ENCODE measurements at regions not wholly inside any gene's neighbourhood (a gene's known extent, or its start where the extent isn't known, plus 50 kb on each side); places are given as distances from the start of the nearest gene placed in this dataset.

GRCh38 chr6:25041485-25042035 lies 105.8 kb upstream of the RIPOR2 start:
- no peak for DNase-seq

GRCh38 chr6:25042036-25042521 lies 106.3 kb upstream of the RIPOR2 start:
- peak; percentile 46 for DNase-seq

GRCh38 chr6:25042536-25042935 lies 106.8 kb upstream of the RIPOR2 start:
- no peak for DNase-seq

GRCh38 chr6:25042984-25043725 lies 107.4 kb upstream of the RIPOR2 start:
- no peak for DNase-seq

GRCh38 chr6:25043892-25044291 lies 108.1 kb upstream of the RIPOR2 start:
- DNase-seq, result no peak

- no peak for DNase-seq
Observed at GRCh38 chr6:25046942-25047341, 111.2 kb upstream of the RIPOR2 start.

- DNase-seq, result peak; percentile 80
Observed at GRCh38 chr6:25050356-25050755, 114.6 kb upstream of the RIPOR2 start.

GRCh38 chr6:25051083-25051482 lies 115.3 kb upstream of the RIPOR2 start:
- DNase-seq, result no peak

- no peak for DNase-seq
Observed at GRCh38 chr6:25052181-25052580, 116.4 kb upstream of the RIPOR2 start.

GRCh38 chr6:25053875-25054371 lies 118.2 kb upstream of the RIPOR2 start:
- peak; percentile 58 for DNase-seq

- no peak for DNase-seq
Observed at GRCh38 chr6:25054469-25054868, 118.7 kb upstream of the RIPOR2 start.

- DNase-seq, result peak; percentile 92
Observed at GRCh38 chr6:25056130-25056529, 120.4 kb upstream of the RIPOR2 start.

GRCh38 chr6:25057111-25057905 lies 121.5 kb upstream of the RIPOR2 start:
- no peak for DNase-seq

GRCh38 chr6:25058441-25058840 lies 122.7 kb upstream of the RIPOR2 start:
- no peak for DNase-seq

- DNase-seq, result no peak
Observed at GRCh38 chr6:25058941-25059340, 123.2 kb upstream of the RIPOR2 start.

- DNase-seq, result no peak
Observed at GRCh38 chr6:25060522-25060921, 124.8 kb upstream of the RIPOR2 start.

GRCh38 chr6:25061289-25061936 lies 125.7 kb upstream of the RIPOR2 start:
- DNase-seq, result no peak

- DNase-seq, result no peak
Observed at GRCh38 chr6:25062070-25062811, 126.5 kb upstream of the RIPOR2 start.

- DNase-seq, result no peak
Observed at GRCh38 chr6:25064006-25064405, 128.2 kb upstream of the RIPOR2 start.

GRCh38 chr6:25065666-25066065 lies 129.9 kb upstream of the RIPOR2 start:
- no peak for DNase-seq

GRCh38 chr6:25066593-25066992 lies 130.8 kb upstream of the RIPOR2 start:
- no peak for DNase-seq

- no peak for DNase-seq
Observed at GRCh38 chr6:25068866-25069265, 133.1 kb upstream of the RIPOR2 start.

Data from activated CD4-positive, alpha-beta T cell treated with anti-CD3 and anti-CD28 coated beads, Interleukin-2, amount 50 U/mL, for 16 hours (primary cell).